ENCODE measurements at regions not wholly inside any gene's neighbourhood (a gene's known extent, or its start where the extent isn't known, plus 50 kb on each side); places are given as distances from the start of the nearest gene placed in this dataset.

DNA sequence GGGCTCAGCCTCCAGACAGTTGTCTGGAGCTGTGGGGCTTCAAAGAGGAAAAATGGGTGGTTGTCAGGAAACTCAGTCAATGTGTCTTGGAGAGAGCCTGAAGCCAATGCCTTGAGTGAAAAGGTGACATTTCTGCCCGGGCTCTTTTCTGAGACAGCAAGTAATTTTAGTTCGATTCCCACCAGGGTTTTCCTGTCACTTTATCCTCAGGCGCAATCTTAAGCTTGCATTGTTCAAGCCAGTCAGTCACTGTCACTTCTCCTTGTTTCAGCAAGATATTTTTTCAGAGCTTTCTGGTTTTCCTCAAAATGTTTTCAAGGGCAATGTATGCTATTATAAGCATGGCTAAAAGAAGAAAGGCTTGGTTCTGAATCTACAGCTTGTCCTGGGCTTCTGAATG lies 404.7 kb upstream of the SEL1L start:
- DNase-seq (ENCODE audit: insufficient read length) (no peak), FAIRE-seq (no peak)
- TF ChIP-seq POLR2A (IDR thresholded peaks at IDR 0.05; ENCODE audit: low read depth, low read length): no peak
- TF ChIP-seq POLR2AphosphoS5 (IDR thresholded peaks at IDR 0.05; ENCODE audit: low read depth, low read length): no peak
- no peak for TF ChIP-seq TAF1 (IDR thresholded peaks at IDR 0.05; ENCODE audit: borderline replicate concordance, low read depth, low read length)

DNA sequence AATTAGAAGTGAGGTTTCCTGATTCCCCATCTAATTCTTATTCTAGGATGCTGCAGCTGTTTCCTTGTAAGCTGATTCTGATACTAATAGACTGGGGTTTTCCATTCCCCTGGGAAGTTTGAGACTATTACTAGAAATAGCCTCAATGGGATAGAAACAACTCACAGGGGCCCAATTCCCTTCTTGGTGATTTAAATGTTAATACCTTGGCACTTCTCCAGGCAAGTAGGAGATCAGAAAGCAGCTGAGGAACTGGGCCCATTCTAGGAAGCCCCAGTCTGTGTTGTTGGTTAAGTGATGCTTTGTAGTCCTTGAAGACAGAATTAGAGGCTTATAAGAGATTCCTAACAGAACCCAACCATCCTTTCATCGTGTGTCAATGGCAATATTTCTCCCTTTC lies 407.0 kb upstream of the SEL1L start:
- no peak for TF ChIP-seq TAF1 (IDR thresholded peaks at IDR 0.05; ENCODE audit: borderline replicate concordance, low read depth, low read length)
- TF ChIP-seq POLR2AphosphoS5 (IDR thresholded peaks at IDR 0.05; ENCODE audit: low read depth, low read length): no peak
- TF ChIP-seq POLR2A (IDR thresholded peaks at IDR 0.05; ENCODE audit: low read depth, low read length): no peak
- DNase-seq (ENCODE audit: insufficient read length) (no peak), FAIRE-seq (no peak)

DNA sequence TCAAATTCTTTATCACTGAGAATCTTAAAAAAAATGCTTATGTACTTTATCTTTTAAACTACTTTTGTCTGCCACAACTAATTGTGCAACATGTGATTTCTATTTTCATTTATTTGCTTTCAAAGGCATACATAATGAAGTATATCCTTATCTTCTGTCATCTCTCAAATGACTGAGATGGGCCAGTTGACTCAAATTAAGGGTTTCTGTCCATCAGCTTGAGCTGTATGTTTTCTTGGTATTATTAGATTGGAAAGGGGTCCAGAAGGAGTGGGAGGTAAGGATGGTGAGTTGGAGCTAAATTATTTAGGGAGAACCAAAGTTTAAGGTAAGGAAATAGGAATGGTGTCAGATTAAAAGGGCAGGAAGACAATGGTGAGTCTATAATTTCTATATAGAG lies 408.4 kb upstream of the SEL1L start:
- FAIRE-seq: no peak
- no peak for TF ChIP-seq POLR2AphosphoS5 (IDR thresholded peaks at IDR 0.05; ENCODE audit: low read depth, low read length)
- no peak for TF ChIP-seq POLR2A (IDR thresholded peaks at IDR 0.05; ENCODE audit: low read depth, low read length)
- TF ChIP-seq TAF1 (IDR thresholded peaks at IDR 0.05; ENCODE audit: borderline replicate concordance, low read depth, low read length): no peak

DNA sequence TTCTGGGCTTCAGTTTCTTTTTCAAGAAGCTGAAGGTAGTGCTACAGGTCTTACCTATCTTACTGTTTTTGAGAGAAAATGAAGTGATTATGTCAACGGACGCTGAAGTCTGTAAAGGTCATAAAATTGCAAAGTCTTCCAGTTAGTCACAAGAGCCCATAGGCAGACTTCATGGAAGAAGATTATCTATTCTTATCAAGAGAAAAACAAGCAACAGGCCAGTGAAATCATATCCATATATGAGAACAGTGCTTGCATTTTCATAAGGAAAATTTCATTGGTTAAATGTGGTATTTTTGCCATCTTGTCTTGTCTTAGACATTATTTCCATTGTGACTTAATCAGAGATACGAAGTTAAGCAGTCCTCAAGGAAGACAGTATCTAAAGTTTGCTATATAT lies 412.7 kb upstream of the SEL1L start:
- TF ChIP-seq TAF1 (IDR thresholded peaks at IDR 0.05; ENCODE audit: borderline replicate concordance, low read depth, low read length): no peak
- no peak for TF ChIP-seq POLR2AphosphoS5 (IDR thresholded peaks at IDR 0.05; ENCODE audit: low read depth, low read length)
- no peak for TF ChIP-seq POLR2A (IDR thresholded peaks at IDR 0.05; ENCODE audit: low read depth, low read length)
- FAIRE-seq (no peak), DNase-seq (ENCODE audit: insufficient read length) (no peak)

More for the DNA sequence above, 408.4 kb upstream of the SEL1L start:
- DNase-seq (ENCODE audit: insufficient read length): no peak

DNA sequence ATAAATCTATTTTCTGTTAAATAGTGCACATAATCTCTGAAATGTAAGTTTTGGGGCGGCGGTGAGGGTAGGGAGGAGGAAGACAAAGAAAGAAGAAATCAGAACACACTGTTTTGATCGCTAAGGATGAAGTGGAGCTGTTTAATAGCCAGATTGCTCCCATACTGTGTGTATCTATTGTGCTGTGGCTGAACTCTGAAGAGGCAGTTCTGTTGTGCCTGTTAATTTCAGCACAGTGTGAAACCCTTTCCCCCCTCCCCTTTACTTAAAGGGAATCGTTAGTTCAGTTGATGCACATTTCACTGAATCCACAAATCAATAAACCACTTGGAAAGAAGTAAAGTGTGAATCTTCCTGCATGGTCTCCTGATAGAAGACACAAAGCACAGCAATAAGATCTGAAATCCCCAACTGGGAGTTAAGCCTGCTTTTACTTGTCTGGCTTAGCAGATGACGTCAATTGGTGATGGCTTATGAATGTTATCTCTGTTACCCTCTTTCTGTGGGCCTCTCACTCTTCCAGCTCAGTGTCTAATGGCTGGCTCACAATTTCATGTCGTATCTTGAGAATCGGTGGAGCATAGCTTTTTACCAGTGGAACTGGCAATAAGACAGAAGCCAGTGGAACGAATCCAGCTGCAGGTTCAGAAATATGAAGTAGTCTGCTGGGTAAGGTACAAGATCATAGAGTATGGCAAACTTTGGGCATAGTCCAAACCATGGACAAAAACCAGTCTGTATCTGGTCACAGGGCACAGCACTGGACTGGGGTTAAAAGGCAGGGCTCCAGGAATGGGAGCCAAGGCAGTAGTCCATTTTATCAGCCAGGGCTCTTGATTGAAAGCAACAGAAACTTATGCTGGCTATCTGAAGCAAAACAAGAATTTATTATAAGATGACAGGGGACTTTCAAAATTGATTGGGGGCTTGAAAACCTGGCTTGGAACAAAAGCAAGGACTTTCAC lies 413.5 kb upstream of the SEL1L start:
- DNase-seq (ENCODE audit: insufficient read length) (no peak), FAIRE-seq (no peak)
- no peak for TF ChIP-seq TAF1 (IDR thresholded peaks at IDR 0.05; ENCODE audit: borderline replicate concordance, low read depth, low read length)
- TF ChIP-seq POLR2A (IDR thresholded peaks at IDR 0.05; ENCODE audit: low read depth, low read length): no peak
- no peak for TF ChIP-seq POLR2AphosphoS5 (IDR thresholded peaks at IDR 0.05; ENCODE audit: low read depth, low read length)

DNA sequence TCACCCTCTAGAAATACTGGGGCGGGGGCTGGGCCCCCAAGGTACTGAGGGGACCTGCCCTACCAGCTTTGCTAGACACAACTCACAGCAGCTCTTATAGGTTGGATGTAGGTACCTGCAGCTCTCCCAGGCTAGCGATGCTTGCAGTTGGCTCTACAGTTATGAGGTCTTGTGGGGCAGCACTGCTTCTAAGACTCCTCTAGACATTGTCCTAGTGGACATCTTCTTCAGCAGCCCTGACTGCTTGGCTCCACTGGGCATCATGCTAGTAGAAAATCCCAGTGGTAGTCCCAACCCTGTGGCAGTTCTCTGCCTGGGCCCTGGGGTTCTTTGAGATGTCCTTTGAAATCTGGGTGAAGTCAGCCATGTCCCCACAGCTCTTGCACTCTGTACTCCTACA lies 419.3 kb upstream of the SEL1L start:
- DNase-seq (ENCODE audit: insufficient read length) (no peak), FAIRE-seq (no peak)
- no peak for TF ChIP-seq POLR2A (IDR thresholded peaks at IDR 0.05; ENCODE audit: low read depth, low read length)
- no peak for TF ChIP-seq TAF1 (IDR thresholded peaks at IDR 0.05; ENCODE audit: borderline replicate concordance, low read depth, low read length)
- no peak for TF ChIP-seq POLR2AphosphoS5 (IDR thresholded peaks at IDR 0.05; ENCODE audit: low read depth, low read length)

DNA sequence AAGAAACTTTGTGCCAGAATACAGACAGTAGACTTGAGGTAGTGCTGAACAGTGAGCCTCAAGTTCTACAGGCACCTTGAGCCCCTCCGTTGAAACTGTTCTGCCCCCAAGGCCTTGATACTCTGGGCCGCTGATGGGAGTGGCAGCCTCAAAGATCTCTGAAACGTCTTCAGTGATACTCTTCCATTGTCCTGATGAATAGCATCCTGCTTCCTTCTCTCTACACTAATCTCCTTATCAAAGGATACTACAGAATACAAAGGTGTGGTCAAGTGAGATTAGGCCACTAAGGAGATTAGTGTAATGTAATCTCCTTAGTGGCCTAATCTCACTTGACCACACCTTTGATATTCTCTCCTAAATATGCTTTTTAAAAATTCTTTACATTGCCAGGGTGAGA lies 419.8 kb upstream of the SEL1L start:
- FAIRE-seq (no peak), DNase-seq (ENCODE audit: insufficient read length) (no peak)

DNA sequence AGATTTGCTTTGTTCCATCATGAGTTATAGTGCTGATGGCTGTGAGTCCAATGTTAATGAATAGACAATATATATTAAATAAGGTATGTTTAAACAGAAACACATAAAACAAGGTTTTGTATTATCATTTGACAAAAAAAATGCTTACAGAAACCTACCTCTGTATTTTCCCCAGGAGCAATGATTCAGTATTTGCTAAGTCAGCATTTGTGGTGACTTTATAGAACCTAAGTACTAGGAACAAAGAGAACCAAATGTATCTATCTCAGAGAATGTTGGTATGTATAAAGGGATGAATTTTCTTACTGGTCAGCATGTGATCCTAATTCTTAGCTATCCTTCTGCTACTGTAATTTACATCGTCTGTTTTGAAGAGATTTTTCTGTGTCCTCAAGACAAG lies 421.5 kb upstream of the SEL1L start:
- DNase-seq (ENCODE audit: insufficient read length) (no peak), FAIRE-seq (no peak)
- no peak for TF ChIP-seq POLR2A (IDR thresholded peaks at IDR 0.05; ENCODE audit: low read depth, low read length)
- no peak for TF ChIP-seq POLR2AphosphoS5 (IDR thresholded peaks at IDR 0.05; ENCODE audit: low read depth, low read length)
- TF ChIP-seq TAF1 (IDR thresholded peaks at IDR 0.05; ENCODE audit: borderline replicate concordance, low read depth, low read length): no peak

More for the DNA sequence above, 419.8 kb upstream of the SEL1L start:
- TF ChIP-seq POLR2A (IDR thresholded peaks at IDR 0.05; ENCODE audit: low read depth, low read length) (no peak), TAF1 (IDR thresholded peaks at IDR 0.05; ENCODE audit: borderline replicate concordance, low read depth, low read length) (no peak), POLR2AphosphoS5 (IDR thresholded peaks at IDR 0.05; ENCODE audit: low read depth, low read length) (no peak)

DNA sequence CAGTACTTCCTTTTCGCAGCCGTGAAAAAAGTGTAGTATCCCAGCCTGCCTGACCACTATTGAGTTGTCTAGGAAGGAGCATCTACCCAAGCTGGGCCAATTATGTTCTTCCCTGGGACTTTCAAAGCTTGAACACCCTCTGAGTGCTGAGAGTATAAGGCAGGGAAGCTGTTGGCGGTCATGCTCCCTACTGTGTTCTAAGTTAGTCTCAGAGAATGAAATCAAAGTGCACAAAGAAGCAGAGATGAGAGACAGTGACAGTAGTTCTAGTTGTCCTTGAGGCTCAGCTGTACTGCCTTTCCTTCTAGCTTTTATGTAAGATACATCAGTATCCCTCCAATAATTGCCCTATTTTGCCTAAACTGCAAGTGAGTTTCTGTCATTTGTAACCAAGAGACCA lies 427.1 kb upstream of the SEL1L start:
- TF ChIP-seq POLR2A (IDR thresholded peaks at IDR 0.05; ENCODE audit: low read depth, low read length) (no peak), TAF1 (IDR thresholded peaks at IDR 0.05; ENCODE audit: borderline replicate concordance, low read depth, low read length) (no peak), POLR2AphosphoS5 (IDR thresholded peaks at IDR 0.05; ENCODE audit: low read depth, low read length) (no peak)
- FAIRE-seq (no peak), DNase-seq (ENCODE audit: insufficient read length) (no peak)

DNA sequence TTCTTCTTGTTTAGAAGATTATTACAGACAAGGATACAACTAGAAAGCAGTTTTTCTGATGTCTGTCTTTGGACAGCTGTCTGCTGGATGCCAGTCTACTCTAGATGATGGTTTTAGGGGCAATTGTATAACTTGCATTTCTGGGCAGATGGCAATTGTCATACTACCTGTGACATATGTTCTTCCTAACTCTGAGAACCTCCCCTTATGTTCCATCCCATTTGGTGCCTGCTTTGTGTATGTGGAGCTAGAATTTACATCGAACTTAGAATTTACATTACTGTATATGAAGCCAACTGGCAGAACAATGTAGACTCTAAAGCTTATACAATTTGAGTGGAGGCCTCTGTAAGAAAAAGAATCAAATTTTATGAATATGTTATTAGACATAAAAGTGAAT lies 430.2 kb upstream of the SEL1L start:
- no peak for TF ChIP-seq TAF1 (IDR thresholded peaks at IDR 0.05; ENCODE audit: borderline replicate concordance, low read depth, low read length)
- TF ChIP-seq POLR2AphosphoS5 (IDR thresholded peaks at IDR 0.05; ENCODE audit: low read depth, low read length): no peak
- TF ChIP-seq POLR2A (IDR thresholded peaks at IDR 0.05; ENCODE audit: low read depth, low read length): no peak

DNA sequence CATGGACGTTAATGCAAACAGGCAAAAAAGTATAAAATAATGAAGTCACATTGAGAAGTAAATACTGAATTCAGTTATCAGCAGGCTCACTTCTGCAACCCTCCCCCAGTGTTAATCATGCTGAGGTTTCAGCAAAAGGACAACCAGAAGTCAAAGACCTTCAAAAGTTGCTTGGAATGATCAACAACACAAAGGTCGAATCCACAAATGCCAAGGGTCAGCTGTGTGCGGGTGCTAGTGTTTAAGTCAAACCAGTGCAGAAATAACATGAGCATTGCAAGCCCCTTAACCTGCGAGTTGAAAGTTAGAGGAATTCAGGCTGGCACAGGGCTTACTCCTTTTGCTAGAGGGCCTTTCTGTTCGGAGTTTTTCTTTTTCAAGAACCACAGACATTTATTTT lies 436.7 kb upstream of the SEL1L start:
- FAIRE-seq: no peak
- no peak for TF ChIP-seq POLR2AphosphoS5 (IDR thresholded peaks at IDR 0.05; ENCODE audit: low read depth, low read length)
- no peak for TF ChIP-seq TAF1 (IDR thresholded peaks at IDR 0.05; ENCODE audit: borderline replicate concordance, low read depth, low read length)
- TF ChIP-seq POLR2A (IDR thresholded peaks at IDR 0.05; ENCODE audit: low read depth, low read length): no peak
- no peak for DNase-seq (ENCODE audit: insufficient read length)

More for the DNA sequence above, 430.2 kb upstream of the SEL1L start:
- FAIRE-seq: no peak
- no peak for DNase-seq (ENCODE audit: insufficient read length)

DNA sequence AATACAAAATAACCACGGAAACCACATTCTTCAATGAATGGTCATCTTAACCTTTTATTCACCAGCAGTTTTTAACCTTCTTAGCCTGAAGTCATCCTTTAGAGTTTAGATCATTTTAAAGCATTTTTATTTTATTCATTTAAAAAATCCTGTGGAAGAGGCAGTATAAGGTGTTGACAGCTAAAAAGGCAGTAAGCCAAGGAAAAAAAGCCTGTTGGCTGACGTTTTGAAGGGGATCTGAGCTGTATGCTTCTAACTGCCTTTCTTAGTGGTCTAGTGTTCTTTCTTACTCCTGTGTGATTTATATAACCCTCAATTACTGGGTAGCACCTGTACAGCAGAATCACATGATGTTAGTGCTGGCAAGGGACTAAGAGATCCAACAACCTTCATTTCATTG lies 438.3 kb upstream of the SEL1L start:
- TF ChIP-seq POLR2AphosphoS5 (IDR thresholded peaks at IDR 0.05; ENCODE audit: low read depth, low read length): no peak
- TF ChIP-seq POLR2A (IDR thresholded peaks at IDR 0.05; ENCODE audit: low read depth, low read length): no peak
- TF ChIP-seq TAF1 (IDR thresholded peaks at IDR 0.05; ENCODE audit: borderline replicate concordance, low read depth, low read length): no peak
- FAIRE-seq (no peak), DNase-seq (ENCODE audit: insufficient read length) (no peak)
